ENCODE measurements at regions not wholly inside any gene's neighbourhood (a gene's known extent, or its start where the extent isn't known, plus 50 kb on each side); places are given as distances from the start of the nearest gene placed in this dataset.

DNA sequence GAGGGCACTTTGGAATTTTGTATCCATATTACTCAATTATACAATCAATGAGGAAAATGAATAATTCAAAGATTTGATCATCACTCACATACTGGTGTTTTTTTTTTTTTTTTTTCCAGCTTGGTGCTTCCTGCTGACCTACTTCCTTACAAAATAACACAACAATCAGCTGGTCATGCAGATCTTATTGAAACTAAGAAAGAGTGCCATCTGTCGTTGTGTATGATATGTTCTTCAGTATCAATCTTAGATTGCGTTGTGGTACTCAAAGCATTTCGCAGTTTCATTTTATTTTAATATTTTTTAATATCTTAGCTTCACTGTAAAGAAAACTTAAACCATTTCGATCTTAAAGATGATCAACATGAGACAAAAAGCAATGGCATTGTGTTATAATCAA is 155.6 kb downstream of the OGFRL1 start:
- Mint-ChIP-seq H3K4me3 (ENCODE audit: unreplicated experiment) (no peak overlapping the region), H3K4me1 (ENCODE audit: insufficient read depth, unreplicated experiment) (no peaks in the 10 kb centered on the region), H3K27me3 (ENCODE audit: insufficient read depth, unreplicated experiment) (no peaks in the 10 kb centered on the region), H3K36me3 (ENCODE audit: insufficient read depth, unreplicated experiment) (no peaks in the 10 kb centered on the region), H3K9me3 (ENCODE audit: unreplicated experiment) (no peaks in the 10 kb centered on the region), H3K27ac (ENCODE audit: low read depth, unreplicated experiment) (no peak overlapping the region)
- CTCF ChIA-PET, result interaction anchor here (0.7 to 1.2 kb wide), 4 partner anchors 55 to 156 kb away, joined by 3 to 5 read pairs (median 3); partner anchors contain the start of gene OGFRL1
- intact Hi-C loops (cut with micrococcal nuclease), result no loop called here
- no peak for DNase-seq (ENCODE audit: unreplicated experiment)
- no peak for TF ChIP-seq CTCF (IDR thresholded peaks at IDR 0.05; ENCODE audit: unreplicated experiment)
- no TSS peak for BruUV-seq (replicated peaks)
- POLR2A ChIA-PET, result interaction anchor here (0.7 to 1.7 kb wide), 2 partner anchors 24 to 25 kb away, joined by 4 read pairs; no protein-coding TSS in a partner anchor

DNA sequence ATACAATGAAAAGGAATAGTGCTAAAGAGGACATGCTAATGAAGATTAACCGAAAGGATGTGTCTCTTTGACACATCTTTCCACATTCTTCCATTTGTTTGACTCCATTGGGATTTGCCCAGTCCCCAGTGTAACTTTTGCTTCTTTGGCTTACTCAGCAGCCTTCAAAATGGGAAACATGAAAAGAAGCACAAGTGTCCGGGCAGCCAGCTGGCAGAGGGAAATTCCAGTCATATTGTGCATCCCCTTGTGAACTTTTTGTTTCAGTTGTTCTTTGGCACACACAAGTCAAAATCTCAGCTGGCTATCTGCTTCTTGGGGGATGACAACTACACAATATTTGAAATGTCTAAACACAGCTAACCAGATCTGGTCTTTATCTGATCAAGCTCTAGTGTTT is 157.4 kb downstream of the OGFRL1 start:
- TF ChIP-seq CTCF (IDR thresholded peaks at IDR 0.05; ENCODE audit: unreplicated experiment), result no peak
- no peaks in the 10 kb centered on the region for H3K27me3 Mint-ChIP-seq (ENCODE audit: insufficient read depth, unreplicated experiment)
- ChIA-PET CTCF (interaction anchor here (0.6 to 1.4 kb wide), 3 partner anchors 61 to 1879 kb away, joined by 3 to 5 read pairs (median 5); no protein-coding TSS in a partner anchor), POLR2A (no interaction called here)
- no peaks in the 10 kb centered on the region for H3K36me3 Mint-ChIP-seq (ENCODE audit: insufficient read depth, unreplicated experiment)
- DNase-seq (ENCODE audit: unreplicated experiment), result no peak
- intact Hi-C loops (cut with micrococcal nuclease), result no loop called here
- no TSS peak for BruUV-seq (replicated peaks)
- H3K4me1 Mint-ChIP-seq (ENCODE audit: insufficient read depth, unreplicated experiment), result no peaks in the 10 kb centered on the region
- no peak overlapping the region for H3K4me3 Mint-ChIP-seq (ENCODE audit: unreplicated experiment)
- no peak overlapping the region for H3K27ac Mint-ChIP-seq (ENCODE audit: low read depth, unreplicated experiment)
- H3K9me3 Mint-ChIP-seq (ENCODE audit: unreplicated experiment), result no peaks in the 10 kb centered on the region

- Mint-ChIP-seq H3K4me1 (ENCODE audit: insufficient read depth, unreplicated experiment) (no peaks in the 10 kb centered on the region), H3K27me3 (ENCODE audit: insufficient read depth, unreplicated experiment) (no peaks in the 10 kb centered on the region), H3K9me3 (ENCODE audit: unreplicated experiment) (no peaks in the 10 kb centered on the region), H3K4me3 (ENCODE audit: unreplicated experiment) (no peak overlapping the region), H3K36me3 (ENCODE audit: insufficient read depth, unreplicated experiment) (no peaks in the 10 kb centered on the region), H3K27ac (ENCODE audit: low read depth, unreplicated experiment) (no peak overlapping the region)
- no peak for TF ChIP-seq CTCF (IDR thresholded peaks at IDR 0.05; ENCODE audit: unreplicated experiment)
- POLR2A ChIA-PET, result no interaction called here
- DNase-seq (ENCODE audit: unreplicated experiment), result no peak
- intact Hi-C loops (cut with micrococcal nuclease), result no loop called here
- no TSS peak for BruUV-seq (replicated peaks)
- CTCF ChIA-PET, result interaction anchor here (0.5 to 1.4 kb wide), 4 partner anchors 62 to 1879 kb away, joined by 3 to 5 read pairs (median 4); no protein-coding TSS in a partner anchor
Measured at GRCh38 chr6:71446470-71446869, 157.9 kb downstream of the OGFRL1 start.

GRCh38 chr6:71452697-71453370 is 164.2 kb downstream of the OGFRL1 start:
- intact Hi-C loops (cut with micrococcal nuclease), result no loop called here
- BruUV-seq (replicated peaks), result no TSS peak
- Mint-ChIP-seq H3K4me3 (ENCODE audit: unreplicated experiment) (no peak overlapping the region), H3K36me3 (ENCODE audit: insufficient read depth, unreplicated experiment) (no peaks in the 10 kb centered on the region), H3K27ac (ENCODE audit: low read depth, unreplicated experiment) (no peak overlapping the region), H3K9me3 (ENCODE audit: unreplicated experiment) (no peaks in the 10 kb centered on the region), H3K4me1 (ENCODE audit: insufficient read depth, unreplicated experiment) (no peaks in the 10 kb centered on the region), H3K27me3 (ENCODE audit: insufficient read depth, unreplicated experiment) (no peaks in the 10 kb centered on the region)
- ChIA-PET CTCF (interaction anchor here (0.7 kb wide), 1 partner anchor 1188 kb away, joined by 3 read pairs; no protein-coding TSS in a partner anchor), POLR2A (no interaction called here)
- no peak for DNase-seq (ENCODE audit: unreplicated experiment)
- no peak for TF ChIP-seq CTCF (IDR thresholded peaks at IDR 0.05; ENCODE audit: unreplicated experiment)
